HG03175 (cell line): ENCODE measurements at regions not wholly inside any gene's neighbourhood (a gene's known extent, or its start where the extent isn't known, plus 50 kb on each side); places are given as distances from the start of the nearest gene placed in this dataset.
"Not testable (repeated sequence)": the region's sequence is repeated elsewhere in the genome, so short reads cannot be mapped to it uniquely, and the experiment has no call there.

Experiments
- ATAC-seq: cut with Tn5 transposase; IDR thresholded peaks from one replicate; pipeline ENCODE4 v1.9.1; 2021; ENCODE audit warnings: mild to moderate bottlenecking, moderate library complexity; ENCODE audit not compliant: unreplicated experiment

GRCh38 chr1:87977145-87977544 lies 648.5 kb downstream of the LMO4 start:
- no peak for ATAC-seq

GRCh38 chr1:87979079-87979478 lies 650.4 kb downstream of the LMO4 start:
- no peak for ATAC-seq

DNA sequence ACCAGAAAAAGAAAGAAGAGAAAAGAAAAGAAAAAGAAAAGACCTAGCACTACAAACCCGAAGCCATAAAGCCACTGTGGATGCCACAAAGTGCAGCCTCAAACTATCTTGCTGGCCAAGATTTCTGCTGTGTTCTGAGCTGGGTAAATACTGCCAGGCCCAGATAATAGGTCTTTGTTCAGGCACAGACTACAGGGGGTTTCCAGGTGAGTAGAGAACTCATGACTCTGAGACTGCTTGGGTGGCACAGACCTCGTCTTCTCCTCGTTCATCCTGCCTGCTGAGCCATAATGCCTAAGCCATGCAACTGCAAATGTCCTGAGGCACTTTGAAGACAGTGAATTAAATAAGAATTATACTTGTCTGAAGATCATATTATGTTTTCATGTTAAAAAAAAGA lies 651.8 kb downstream of the LMO4 start:
- no peak for ATAC-seq

DNA sequence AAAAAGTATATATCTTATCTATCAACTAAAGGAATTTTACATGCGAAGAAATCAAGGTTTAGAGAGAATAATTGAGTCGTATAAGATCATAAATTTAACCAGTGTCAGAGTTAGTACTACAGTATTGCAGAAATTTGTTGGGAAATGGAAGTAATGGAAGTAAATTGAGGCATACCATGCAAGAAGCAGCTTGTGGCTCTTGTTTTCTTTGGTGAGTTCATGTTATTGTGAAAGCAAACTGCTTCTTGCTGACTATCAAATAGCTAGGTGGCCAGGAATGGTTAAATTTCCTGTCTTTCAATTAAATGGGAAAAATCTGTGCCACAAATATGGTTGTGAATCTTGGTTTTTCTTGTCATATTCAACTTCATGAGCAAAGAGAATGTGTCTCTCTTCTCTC lies 652.7 kb downstream of the LMO4 start:
- no peak for ATAC-seq

DNA sequence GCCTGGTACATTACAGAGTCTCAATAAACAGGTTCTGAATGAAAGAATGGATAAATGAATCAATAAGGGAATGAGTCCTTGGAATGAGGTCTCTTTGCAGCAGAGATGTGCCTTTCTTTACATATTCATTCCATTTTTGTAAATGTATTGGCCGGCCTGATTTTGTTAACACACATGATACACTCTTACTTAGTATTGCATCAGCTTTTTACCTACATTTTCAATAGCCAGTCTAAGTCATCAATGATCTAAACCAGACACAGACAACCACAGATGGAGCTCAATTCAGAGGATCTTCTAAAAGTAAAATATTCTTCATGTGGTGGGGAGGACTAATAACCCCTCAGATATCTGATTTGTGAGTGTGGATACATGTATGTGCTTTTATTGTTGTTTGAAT lies 653.1 kb downstream of the LMO4 start:
- ATAC-seq, result no peak

- ATAC-seq, result no peak
These were observed 655.2 kb downstream of the LMO4 start for GRCh38 chr1:87983841-87984240.

DNA sequence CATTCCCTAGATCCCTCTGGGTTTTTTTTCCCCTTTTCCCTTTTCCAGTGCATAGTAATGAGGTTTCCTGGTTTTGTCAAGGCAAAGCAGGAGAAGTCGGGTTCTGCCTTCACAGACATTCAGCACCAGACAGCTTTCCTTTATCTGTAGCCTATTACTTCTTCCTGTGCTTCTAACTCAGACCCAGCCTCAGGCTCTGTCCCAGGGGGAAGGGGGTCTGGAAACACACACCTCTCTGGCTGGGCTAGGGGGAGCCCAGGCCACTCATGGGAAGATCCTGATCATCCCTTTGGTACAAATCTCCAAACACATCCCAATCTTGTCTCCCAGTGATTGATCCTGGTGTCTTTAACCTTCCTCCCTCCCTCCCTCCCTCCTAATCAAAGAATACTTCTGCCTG lies 656.4 kb downstream of the LMO4 start:
- ATAC-seq, result no peak

- ATAC-seq, result no peak
These were observed 657.6 kb downstream of the LMO4 start for GRCh38 chr1:87986130-87986866.

DNA sequence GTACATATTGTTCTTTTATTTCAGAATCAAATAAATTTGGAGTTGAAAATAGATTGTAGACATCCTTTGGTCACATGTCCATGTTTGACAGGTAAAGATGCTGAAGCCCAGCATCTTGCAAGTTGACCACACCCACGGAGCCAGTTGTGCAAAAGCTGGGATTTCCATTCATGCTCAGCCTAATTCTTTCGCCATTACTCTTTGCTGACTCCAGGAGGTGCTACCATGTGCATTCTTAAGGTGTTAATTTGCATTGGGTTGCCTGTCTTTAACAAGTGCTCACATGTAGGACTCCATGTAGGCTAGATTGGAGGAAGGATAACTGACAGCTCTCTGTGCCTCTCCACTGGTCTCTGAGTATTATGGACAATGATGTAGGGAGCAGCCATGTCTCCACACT lies 660.7 kb downstream of the LMO4 start:
- ATAC-seq, result no peak

- not testable (repeated sequence) for ATAC-seq
These were observed 663.9 kb downstream of the LMO4 start for GRCh38 chr1:87992536-87992935.

DNA sequence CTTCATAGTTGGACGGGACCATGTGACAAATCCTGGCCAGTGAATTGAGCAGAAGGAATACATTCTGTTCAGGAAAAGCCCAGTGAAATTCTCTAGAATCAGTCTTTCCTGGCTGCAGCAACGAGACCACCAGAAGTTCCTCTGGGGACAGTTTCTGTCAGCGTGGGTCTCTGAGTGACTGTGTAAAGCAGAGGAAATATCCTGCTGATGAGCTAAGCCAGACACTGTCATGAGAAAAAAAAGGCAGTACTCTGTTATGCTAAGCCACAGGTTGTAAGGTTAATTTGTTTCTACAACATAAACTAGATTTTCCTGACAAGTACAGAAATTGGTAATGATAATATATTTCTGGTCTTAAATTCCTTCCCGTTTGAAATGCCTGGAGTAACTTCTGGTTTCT lies 664.4 kb downstream of the LMO4 start:
- no peak for ATAC-seq

GRCh38 chr1:87999852-88000251 lies 671.2 kb downstream of the LMO4 start:
- ATAC-seq, result no peak

GRCh38 chr1:88001460-88001859 lies 672.8 kb downstream of the LMO4 start:
- ATAC-seq, result no peak

GRCh38 chr1:88003255-88003654 lies 674.6 kb downstream of the LMO4 start:
- no peak for ATAC-seq

GRCh38 chr1:88009916-88010315 lies 674.2 kb upstream of the PKN2 start:
- no peak for ATAC-seq

DNA sequence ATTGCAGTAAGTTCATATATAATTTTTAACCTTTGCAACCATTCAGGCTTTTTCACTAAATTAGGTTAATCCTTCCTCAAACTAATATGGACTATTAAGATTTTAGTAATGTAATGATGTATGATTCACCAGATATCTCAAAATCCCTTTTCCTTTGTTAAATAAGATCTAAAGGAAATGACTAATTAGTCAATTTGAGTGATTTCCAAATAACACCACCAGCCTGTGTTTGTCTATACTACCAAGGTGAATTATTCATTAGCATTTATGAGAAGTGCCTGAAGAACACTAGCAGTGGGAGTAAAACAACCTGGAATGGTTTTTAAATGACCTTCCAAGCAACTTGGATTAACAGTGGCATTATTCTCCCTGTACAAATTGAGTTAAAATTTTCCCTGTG lies 670.6 kb upstream of the PKN2 start:
- no peak for ATAC-seq

GRCh38 chr1:88014131-88014530 lies 669.9 kb upstream of the PKN2 start:
- no peak for ATAC-seq

GRCh38 chr1:88016947-88017346 lies 667.1 kb upstream of the PKN2 start:
- ATAC-seq, result no peak

DNA sequence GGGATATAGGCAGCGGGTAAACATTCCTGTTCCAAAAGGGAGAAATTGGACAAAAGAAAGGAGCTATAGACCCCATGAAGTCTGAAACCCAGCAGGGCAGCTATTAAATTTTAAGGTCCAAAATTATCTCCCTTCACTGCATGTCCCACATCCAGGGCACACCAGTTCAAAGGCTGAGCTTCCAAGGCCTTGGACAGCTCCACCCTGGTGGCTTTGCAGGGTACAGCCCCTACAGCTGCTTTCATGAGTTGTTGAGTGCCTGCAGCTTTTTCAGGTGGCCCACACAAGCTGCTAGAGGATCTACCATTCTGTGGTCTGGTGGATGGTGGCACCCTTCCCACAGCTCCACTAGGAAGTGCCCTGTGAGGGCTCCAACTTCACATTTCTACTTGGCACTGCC lies 662.5 kb upstream of the PKN2 start:
- ATAC-seq, result no peak

DNA sequence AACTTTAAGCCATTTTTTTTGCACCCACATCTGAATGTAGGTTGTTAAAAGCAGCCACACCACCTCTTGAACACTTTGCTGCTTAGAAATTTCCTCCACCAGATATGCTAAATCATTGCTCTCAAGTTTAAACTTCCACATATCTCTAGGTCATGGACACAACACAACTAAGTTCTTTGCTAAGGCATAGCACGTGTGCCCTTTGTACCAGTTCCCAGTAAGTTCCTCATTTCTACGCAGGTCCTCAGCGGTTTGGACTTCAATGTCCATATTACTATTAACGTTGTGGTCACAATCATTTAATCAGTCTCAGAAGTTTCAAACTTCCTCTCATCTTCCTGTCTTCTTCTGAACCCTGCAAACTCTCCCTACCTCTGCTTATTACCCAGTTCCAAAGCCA lies 661.6 kb upstream of the PKN2 start:
- ATAC-seq, result no peak

- ATAC-seq, result no peak
These were observed 654.9 kb upstream of the PKN2 start for GRCh38 chr1:88029142-88029541.

- ATAC-seq, result no peak
These were observed 654.2 kb upstream of the PKN2 start for GRCh38 chr1:88029899-88030298.

DNA sequence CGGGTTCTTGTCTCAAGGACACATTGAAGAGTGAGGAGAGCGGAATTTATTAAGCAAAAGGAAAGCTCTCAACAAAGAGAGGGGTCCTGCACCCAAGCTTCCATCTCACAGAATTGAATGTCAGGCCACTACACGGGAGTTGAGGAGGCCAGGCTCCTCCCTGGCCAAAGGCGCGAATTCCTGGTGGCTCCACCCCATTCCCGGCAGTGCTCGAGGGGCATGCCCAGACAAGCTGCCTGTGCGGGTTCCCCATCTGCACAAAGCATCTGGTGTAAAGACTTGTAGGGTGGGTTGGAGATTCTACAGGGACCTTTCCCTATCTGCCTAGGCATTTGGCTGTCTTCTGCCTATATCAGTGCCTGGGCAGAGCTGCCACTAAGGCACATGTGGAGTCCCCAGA lies 648.5 kb upstream of the PKN2 start:
- no peak for ATAC-seq
